ENCODE measurements at regions not wholly inside any gene's neighbourhood (a gene's known extent, or its start where the extent isn't known, plus 50 kb on each side); places are given as distances from the start of the nearest gene placed in this dataset.
A peak's percentile ranks its signal among the peaks of the same experiment; 100 is the strongest.

DNA sequence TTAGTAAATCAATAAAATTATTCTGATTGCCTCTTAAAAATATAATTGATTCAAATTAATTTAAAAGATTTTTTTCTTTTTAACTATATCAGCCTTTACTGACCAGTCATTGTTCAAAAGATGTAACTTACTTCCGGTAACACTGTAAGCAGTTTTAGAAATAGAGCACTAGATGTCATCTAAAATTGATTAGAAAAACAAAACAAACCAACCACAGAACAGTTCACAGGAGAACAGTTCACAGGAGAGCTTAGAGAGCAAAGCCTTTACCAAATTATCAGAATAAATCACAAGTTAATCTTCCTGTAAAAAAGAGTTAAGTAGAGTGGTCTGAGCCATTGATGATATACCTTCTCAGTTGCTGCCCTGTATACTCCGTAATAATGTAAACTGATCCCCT lies 133.3 kb upstream of the DGKB start:
- TF ChIP-seq CTCF (IDR thresholded peaks at IDR 0.05; ENCODE audit: unreplicated experiment) = no peak
- DNase-seq (ENCODE audit: unreplicated experiment) = no peak
- Mint-ChIP-seq H3K4me3 (ENCODE audit: unreplicated experiment) (no peak overlapping the region), H3K36me3 (ENCODE audit: insufficient read depth, unreplicated experiment) (no peaks in the 10 kb centered on the region), H3K9me3 (ENCODE audit: unreplicated experiment) (no peaks in the 10 kb centered on the region), H3K27ac (ENCODE audit: low read depth, unreplicated experiment) (no peak overlapping the region), H3K27me3 (ENCODE audit: insufficient read depth, unreplicated experiment) (peaks cover 97% of the 10 kb centered on the region), H3K4me1 (ENCODE audit: insufficient read depth, unreplicated experiment) (no peaks in the 10 kb centered on the region)
- BruUV-seq (replicated peaks) = no TSS peak
- POLR2A ChIA-PET = no interaction called here
- CTCF ChIA-PET = no interaction called here
- intact Hi-C loops (cut with micrococcal nuclease) = no loop called here

DNA sequence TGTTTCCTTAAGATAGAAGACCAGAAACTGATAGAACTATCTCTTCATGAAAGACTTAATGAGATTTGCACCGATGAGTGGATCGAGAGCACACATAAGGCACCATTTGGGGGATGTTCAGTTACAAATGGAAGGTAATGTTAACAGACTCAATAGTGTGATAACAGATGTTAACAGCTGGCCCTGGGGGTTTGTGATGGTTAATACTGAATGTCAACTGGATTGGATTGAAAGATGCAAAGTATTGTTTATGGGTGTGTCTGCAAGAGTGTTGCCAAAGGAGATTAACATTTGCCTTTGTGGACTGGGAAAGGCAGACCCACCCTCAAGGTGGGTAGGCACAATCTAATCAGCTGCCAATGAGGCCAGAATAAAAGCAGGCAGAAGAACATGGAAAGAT lies 130.5 kb upstream of the DGKB start:
- no peaks in the 10 kb centered on the region for H3K36me3 Mint-ChIP-seq (ENCODE audit: insufficient read depth, unreplicated experiment)
- H3K4me1 Mint-ChIP-seq (ENCODE audit: insufficient read depth, unreplicated experiment) = no peaks in the 10 kb centered on the region
- DNase-seq (ENCODE audit: unreplicated experiment) = no peak
- H3K9me3 Mint-ChIP-seq (ENCODE audit: unreplicated experiment) = no peaks in the 10 kb centered on the region
- ChIA-PET POLR2A (no interaction called here), CTCF (no interaction called here)
- intact Hi-C loops (cut with micrococcal nuclease) = no loop called here
- no peak for TF ChIP-seq CTCF (IDR thresholded peaks at IDR 0.05; ENCODE audit: unreplicated experiment)
- H3K27ac Mint-ChIP-seq (ENCODE audit: low read depth, unreplicated experiment) = no peak overlapping the region
- no peak overlapping the region for H3K4me3 Mint-ChIP-seq (ENCODE audit: unreplicated experiment)
- BruUV-seq (replicated peaks) = no TSS peak
- peaks cover 91% of the 10 kb centered on the region for H3K27me3 Mint-ChIP-seq (ENCODE audit: insufficient read depth, unreplicated experiment)

DNA sequence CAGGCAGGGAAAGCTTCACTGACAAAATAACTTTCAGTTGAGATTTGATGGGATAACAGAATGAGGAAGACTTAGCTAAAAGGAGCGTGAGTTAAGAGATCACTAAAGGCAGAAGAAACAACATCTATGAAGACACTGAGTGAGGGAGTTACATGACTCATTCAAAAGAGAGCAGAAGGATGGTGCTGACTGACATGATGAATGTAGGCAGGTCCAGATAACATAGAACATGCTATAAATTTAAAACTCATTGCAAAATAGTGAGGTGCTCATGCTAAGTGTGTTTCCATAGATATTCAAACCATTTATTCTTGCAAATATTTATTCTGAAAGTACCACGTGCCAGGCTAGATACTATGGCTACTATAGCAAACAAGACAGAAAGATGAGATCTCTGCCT lies 116.4 kb upstream of the DGKB start:
- Mint-ChIP-seq H3K27me3 (ENCODE audit: insufficient read depth, unreplicated experiment) (peaks cover 37% of the 10 kb centered on the region), H3K9me3 (ENCODE audit: unreplicated experiment) (no peaks in the 10 kb centered on the region)
- POLR2A ChIA-PET = interaction anchor here (0.7 kb wide), 1 partner anchor 40 kb away, joined by 3 read pairs; no protein-coding TSS in a partner anchor

DNA sequence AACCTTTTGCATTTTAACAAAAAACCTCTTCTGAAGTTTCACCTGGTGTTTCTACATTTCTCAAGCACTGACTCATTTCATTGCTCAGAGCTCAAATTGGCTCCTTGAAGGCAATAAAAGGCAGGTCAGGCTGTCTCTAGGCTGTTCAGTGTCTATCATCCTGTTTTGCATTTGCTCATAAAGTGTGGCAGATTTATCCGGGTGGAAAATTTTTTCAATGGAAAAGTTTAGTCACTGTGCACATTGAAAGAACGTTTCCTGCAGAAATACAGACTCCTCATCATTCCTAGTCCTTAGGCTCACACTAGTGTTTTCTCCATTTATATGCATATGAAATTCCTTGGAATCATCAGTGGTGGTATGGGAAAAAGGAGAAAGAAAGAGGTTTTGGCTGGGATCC lies 114.2 kb upstream of the DGKB start:
- POLR2A ChIA-PET = interaction anchor here (1.1 to 1.9 kb wide), 3 partner anchors 21 to 298 kb away, joined by 3 to 6 read pairs (median 3); no protein-coding TSS in a partner anchor

More for the DNA sequence above, 116.4 kb upstream of the DGKB start:
- H3K4me1 Mint-ChIP-seq (ENCODE audit: insufficient read depth, unreplicated experiment) = no peaks in the 10 kb centered on the region
- no peak overlapping the region for H3K4me3 Mint-ChIP-seq (ENCODE audit: unreplicated experiment)
- no peak for DNase-seq (ENCODE audit: unreplicated experiment)
- CTCF ChIA-PET = interaction anchor here (0.6 to 1.7 kb wide), 3 partner anchors 13 to 301 kb away, joined by 3 to 8 read pairs (median 3); no protein-coding TSS in a partner anchor
- TF ChIP-seq CTCF (IDR thresholded peaks at IDR 0.05; ENCODE audit: unreplicated experiment) = no peak
- no TSS peak for BruUV-seq (replicated peaks)
- no peak overlapping the region for H3K27ac Mint-ChIP-seq (ENCODE audit: low read depth, unreplicated experiment)
- intact Hi-C loops (cut with micrococcal nuclease) = loop anchor here (5.0 to 10.0 kb wide), 2 partner anchors 322 to 1734 kb away; no protein-coding TSS in a partner anchor
- no peaks in the 10 kb centered on the region for H3K36me3 Mint-ChIP-seq (ENCODE audit: insufficient read depth, unreplicated experiment)

More for the DNA sequence above, 114.2 kb upstream of the DGKB start:
- BruUV-seq (replicated peaks) = no TSS peak
- CTCF ChIA-PET = interaction anchor here (0.5 to 2.3 kb wide), 31 partner anchors 9 to 1735 kb away, joined by 3 to 15 read pairs (median 4); no protein-coding TSS in a partner anchor
- Mint-ChIP-seq H3K9me3 (ENCODE audit: unreplicated experiment) (no peaks in the 10 kb centered on the region), H3K4me1 (ENCODE audit: insufficient read depth, unreplicated experiment) (no peaks in the 10 kb centered on the region), H3K4me3 (ENCODE audit: unreplicated experiment) (no peak overlapping the region), H3K27ac (ENCODE audit: low read depth, unreplicated experiment) (no peak overlapping the region), H3K36me3 (ENCODE audit: insufficient read depth, unreplicated experiment) (no peaks in the 10 kb centered on the region), H3K27me3 (ENCODE audit: insufficient read depth, unreplicated experiment) (peaks cover 47% of the 10 kb centered on the region)
- peak; percentile 13 for DNase-seq (ENCODE audit: unreplicated experiment)
- intact Hi-C loops (cut with micrococcal nuclease) = loop anchor here (1.0 to 10.0 kb wide), 3 partner anchors 299 to 1732 kb away; no protein-coding TSS in a partner anchor
- TF ChIP-seq CTCF (IDR thresholded peaks at IDR 0.05; ENCODE audit: unreplicated experiment) = no peak

Data from MCF 10A (cell line).